ENCODE measurements at regions not wholly inside any gene's neighbourhood (a gene's known extent, or its start where the extent isn't known, plus 50 kb on each side); places are given as distances from the start of the nearest gene placed in this dataset.

GRCh38 chr13:90701264-90701663 lies 646.2 kb upstream of the MIR17HG start:
- TF ChIP-seq, protein P1, sequence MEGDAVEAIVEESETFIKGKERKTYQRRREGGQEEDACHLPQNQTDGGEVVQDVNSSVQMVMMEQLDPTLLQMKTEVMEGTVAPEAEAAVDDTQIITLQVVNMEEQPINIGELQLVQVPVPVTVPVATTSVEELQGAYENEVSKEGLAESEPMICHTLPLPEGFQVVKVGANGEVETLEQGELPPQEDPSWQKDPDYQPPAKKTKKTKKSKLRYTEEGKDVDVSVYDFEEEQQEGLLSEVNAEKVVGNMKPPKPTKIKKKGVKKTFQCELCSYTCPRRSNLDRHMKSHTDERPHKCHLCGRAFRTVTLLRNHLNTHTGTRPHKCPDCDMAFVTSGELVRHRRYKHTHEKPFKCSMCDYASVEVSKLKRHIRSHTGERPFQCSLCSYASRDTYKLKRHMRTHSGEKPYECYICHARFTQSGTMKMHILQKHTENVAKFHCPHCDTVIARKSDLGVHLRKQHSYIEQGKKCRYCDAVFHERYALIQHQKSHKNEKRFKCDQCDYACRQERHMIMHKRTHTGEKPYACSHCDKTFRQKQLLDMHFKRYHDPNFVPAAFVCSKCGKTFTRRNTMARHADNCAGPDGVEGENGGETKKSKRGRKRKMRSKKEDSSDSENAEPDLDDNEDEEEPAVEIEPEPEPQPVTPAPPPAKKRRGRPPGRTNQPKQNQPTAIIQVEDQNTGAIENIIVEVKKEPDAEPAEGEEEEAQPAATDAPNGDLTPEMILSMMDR (conservative IDR thresholded peaks at IDR 0.05) = no peak
- no peak for TF ChIP-seq EZH2 (IDR thresholded peaks at IDR 0.05; ENCODE audit: low read depth)
